ENCODE measurements at regions not wholly inside any gene's neighbourhood (a gene's known extent, or its start where the extent isn't known, plus 50 kb on each side); places are given as distances from the start of the nearest gene placed in this dataset.
A peak's percentile ranks its signal among the peaks of the same experiment; 100 is the strongest.
"Not testable (repeated sequence)": the region's sequence is repeated elsewhere in the genome, so short reads cannot be mapped to it uniquely, and the experiment has no call there.

DNA sequence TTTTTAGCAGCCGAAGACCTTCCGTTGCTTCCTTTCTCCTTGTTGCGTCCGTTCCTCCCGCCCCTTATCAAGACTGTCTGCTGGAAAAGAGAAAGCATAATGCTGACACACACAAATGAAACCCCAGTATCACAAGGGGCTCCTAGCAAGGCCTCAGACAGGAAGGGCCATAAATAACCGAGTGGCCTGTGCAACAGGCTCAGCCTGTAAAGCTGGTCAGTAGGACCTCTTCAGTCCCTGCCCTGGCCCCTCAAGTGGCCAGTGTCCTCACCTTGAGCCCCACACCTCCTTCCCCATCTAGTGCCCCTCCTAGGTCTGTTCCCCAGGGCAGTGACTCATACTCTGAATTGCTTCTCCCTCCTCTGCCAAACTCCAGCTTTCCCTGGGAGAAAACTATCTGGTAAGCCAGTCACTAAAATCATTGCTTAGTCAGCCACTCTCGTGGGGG, 174.6 kb upstream of the IL12B start:
- peak; percentile 87 for DNase-seq

DNA sequence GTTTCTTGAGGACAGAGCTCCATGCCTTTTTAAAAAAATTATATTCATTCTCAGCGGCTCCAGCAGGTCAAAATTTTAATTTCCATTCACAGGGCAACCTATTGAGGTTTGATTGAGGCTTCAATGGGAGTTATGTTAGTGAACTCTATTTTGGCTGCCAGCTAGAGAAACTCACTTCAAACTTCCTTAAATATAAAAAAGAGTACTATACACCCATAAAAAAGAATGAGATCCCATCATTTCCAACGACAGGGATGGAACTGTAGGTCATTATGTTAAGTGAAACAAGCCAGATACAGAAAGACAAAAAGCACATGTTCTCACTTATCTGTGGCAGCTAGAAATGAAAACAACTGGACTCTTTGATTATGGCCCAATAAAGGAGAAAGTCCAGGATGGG, 176.8 kb upstream of the IL12B start:
- no peak for DNase-seq

GRCh38 chr5:159507661-159508060, 177.4 kb upstream of the IL12B start:
- DNase-seq, result no peak

DNA sequence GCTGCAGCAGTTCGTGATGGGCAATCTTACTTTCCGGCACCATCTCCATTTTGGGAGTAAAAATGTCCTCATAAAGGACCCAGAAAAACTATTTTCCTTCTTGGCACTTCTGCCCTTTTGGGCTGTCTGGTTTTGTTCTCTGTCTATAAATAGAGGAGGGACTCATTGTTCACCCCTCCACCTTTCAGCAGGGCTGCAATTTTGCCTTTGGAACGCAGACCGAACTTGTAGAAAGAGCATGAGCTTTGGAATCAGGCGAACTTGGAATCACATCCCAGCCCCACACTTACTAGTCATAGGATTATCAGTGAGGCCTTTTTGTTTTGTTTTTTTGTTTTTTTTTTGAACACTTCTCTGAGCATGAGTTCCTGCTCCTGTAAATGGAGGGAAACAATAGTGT, 178.1 kb upstream of the IL12B start:
- no peak for DNase-seq

DNA sequence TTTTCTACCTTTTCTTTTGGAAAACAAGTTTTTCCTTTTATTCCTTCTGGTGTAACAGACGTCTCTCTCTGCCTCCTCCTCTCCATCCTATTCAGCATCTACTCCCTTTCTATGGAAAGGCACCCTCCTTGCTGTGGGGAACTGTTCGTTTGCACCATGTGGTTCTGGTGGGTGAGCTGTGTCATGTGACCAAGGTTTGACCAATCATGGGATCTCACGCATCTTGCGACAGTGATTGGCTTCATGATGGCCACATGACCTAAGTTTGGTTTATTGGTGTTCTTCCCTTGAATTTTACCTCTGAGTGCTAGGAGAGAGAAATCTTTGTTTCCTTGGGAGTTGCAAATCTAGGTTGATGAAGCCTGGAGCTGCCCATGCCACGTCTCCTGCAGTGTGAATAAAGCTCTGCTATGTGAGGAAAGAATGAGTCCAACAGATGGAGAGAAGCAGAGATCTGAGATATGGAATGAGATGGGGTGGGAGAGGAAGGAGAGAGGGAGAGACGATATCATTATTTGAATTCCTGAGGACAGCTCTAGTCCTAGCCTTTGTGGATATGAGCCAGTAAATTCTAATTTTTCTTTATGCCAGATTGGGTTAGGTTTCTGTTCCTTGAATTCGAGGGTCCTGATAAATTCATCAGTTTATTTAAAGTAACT, 178.8 kb upstream of the IL12B start:
- peak; percentile 37 for DNase-seq

DNA sequence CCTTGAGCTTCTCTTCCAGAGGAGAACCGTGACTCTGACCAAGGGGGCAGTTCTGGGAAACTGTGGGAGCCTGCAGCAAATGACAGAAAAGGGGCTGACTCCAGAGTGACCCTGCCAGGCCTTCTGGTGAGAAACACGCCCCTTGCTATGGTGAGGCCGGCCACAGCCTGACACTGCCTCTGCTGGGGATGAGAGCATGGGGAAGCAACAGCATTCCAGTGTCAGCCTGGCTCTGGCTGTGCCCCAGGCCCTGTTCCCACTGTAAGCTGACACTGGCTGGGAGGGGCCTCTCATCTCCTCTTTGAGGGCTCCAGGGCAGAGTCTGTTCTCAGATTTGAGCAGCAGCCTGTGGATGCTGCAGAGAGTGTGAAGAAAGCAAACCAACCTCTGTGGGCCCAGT, 180.0 kb upstream of the IL12B start:
- peak; percentile 88 for DNase-seq

GRCh38 chr5:159511570-159511969, 181.3 kb upstream of the IL12B start:
- peak; percentile 29 for DNase-seq

DNA sequence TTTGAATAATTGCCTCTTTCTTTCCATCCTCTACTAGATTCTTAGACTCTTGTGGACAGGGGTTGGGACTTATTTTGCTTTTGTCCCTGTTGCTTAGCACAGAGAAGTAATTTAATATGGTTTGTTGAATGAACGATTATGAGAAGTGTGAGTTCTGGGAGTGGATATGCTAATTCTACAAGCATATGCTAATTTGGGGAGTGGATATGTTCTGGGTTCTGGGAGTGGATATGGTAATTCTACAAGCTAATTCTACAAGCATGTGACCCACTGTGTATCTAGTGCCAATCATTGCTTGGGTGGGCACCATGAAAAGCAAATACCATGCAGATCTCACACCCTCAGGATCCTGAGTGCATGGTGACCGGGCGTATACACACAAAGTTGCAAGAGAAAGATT, 181.8 kb upstream of the IL12B start:
- DNase-seq, result no peak

DNA sequence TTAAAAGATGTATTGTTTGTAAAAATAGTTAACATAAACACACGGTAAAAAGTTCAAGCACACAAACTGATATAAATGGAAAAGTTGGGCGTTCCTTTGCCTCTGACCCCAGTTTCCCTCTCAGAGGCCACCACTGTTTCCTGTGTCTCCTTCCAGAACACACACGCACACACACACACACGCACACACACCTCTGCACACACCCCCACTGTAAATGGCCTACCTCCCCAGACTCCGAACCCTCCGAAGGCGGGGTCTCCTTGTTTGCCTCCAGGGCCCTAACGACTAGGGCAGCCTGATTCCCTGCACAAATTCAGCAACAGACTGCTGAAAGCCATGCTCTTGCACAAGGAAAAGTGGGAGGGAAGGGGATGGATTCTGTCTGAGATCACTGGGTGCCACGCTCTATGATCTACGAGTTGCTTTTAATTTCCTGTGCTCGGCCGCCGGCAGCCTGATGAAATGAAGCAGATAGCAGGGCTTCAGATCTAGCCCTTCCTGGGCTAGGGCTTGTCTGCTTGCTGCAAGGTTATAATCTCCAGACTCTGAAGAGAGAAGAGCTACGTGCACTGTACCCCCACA, 184.0 kb upstream of the IL12B start:
- peak; percentile 40 for DNase-seq

GRCh38 chr5:159515197-159515596, 184.9 kb upstream of the IL12B start:
- no peak for DNase-seq

DNA sequence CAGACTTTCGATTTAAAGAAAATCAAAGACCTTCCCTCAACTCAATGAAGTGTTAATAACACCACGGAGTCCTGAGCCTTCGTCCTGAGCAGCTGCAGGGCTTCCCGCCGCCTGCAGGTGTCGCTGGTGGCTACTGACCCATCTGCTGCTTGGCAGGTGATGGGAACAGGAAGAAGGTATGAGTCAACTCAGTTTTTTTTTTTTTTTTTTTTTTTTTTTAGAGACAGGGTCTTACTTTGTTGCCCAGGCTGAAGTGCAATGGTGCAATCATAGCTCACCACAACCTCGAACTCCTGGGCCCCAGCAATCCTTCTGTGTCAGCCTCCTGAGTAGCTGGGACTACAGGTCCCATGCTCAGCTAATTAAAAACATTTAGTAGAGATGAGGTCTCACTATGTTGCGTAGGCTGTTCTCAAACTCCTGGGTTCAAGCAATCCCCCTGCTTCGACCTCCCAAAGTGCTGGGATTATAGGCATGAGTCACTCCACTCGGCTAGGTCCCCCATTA, 185.7 kb upstream of the IL12B start:
- DNase-seq, result peak; percentile 56

- peak; percentile 57 for DNase-seq
Measured at GRCh38 chr5:159518371-159518770, 188.1 kb upstream of the IL12B start.

DNA sequence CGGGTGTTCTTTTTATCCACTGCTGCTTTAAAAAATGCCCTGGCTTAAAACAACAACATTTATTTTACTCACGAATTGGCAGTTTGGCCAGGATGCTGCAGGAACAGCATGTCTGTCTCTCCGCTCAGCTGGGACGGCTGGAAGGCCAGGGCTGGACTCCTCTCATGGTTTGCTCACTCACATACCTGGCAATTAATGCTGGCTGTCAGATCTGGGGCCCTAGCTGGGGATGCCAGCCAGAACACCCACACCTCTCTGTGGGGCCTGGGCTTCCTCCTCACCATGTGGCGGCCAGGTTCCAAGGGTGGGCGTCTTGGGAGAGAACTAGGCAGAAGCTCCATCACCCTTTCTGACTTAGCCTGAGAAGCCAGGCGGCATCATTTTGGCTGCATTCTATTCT, 189.1 kb upstream of the IL12B start:
- no peak for DNase-seq

- no peak for DNase-seq
Measured at GRCh38 chr5:159522841-159523240, 192.6 kb upstream of the IL12B start.

DNA sequence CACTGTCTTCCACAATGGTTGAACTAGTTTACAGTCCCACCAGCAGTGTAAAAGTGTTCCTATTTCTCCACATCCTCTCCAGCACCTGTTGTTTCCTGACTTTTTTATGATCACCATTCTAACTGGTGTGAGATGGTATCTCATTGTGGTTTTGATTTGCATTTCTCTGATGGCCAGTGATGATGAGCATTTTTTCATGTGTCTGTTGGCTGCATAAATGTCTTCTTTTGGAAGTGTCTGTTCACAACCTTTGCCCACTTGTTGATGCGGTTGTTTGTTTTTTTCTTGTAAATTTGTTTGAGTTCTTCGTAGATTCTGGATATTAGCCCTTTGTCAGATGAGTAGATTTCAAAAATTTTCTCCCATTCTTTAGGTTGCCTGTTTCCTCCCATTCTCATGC, 194.0 kb upstream of the IL12B start:
- DNase-seq, result not testable (repeated sequence)

- DNase-seq, result peak; percentile 63
Measured at GRCh38 chr5:159525117-159525516, 194.8 kb upstream of the IL12B start.

- DNase-seq, result no peak
Measured at GRCh38 chr5:159527546-159528254, 197.4 kb upstream of the IL12B start.

- DNase-seq, result no peak
Measured at GRCh38 chr5:159531554-159532105, 201.3 kb upstream of the IL12B start.

DNA sequence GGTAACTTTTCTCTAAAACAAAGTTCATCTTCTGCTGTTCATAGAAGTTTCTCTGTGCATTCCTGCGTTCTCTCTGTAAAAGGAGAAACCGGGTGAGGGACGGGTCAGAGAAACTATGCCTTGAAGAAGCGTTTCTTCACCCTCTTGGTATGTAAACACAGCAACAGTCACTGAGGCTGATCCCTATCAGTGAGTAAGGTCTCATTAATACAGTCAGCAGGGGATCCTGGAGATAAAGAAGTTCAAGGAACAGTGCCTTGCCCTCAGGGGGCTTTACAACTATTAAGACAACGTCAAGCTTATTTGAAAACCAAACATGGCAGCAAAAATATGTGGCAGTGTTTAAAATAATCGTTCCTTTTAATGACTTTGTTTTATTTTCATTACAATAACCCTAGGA, 202.9 kb upstream of the IL12B start:
- DNase-seq, result peak; percentile 54

DNA sequence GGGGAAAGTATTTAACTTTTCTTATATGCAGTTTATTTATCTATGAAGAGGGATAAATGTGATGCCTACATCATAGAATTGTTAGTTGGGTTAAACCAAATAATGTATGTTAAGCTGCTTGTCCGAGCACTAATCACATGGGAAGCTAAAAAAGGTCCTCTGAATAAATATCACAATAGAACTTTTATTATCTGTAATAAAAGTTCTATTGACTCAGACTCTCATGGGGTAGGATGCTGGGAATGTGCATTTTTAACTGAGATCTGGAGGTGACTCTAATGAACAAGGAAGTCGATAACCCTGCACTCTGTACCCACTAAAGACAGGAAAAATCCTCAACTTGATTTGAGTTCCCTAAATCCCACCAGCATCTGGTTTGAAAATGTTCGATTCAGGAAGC, 205.9 kb upstream of the IL12B start:
- DNase-seq, result no peak

DNA sequence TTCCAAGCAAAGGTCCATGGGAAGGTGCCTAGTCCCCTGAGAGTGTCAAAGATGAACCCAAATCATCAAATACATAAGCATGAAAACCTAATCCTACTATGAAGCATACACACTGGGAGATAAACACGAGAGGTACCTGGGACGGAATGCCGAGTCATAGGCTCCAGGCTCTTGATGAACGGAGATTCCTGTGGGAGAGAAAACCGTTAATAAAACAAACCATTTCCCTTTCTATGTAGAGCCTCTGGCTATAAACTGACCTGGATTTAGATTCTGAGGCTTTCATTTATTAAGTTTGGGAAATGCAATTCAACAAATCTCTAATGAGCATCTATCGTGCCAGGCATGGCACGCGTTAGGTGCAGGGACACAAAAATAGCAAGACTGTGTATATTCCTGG, 206.4 kb upstream of the IL12B start:
- DNase-seq, result no peak

- no peak for DNase-seq
Measured at GRCh38 chr5:159539678-159540077, 209.4 kb upstream of the IL12B start.

DNA sequence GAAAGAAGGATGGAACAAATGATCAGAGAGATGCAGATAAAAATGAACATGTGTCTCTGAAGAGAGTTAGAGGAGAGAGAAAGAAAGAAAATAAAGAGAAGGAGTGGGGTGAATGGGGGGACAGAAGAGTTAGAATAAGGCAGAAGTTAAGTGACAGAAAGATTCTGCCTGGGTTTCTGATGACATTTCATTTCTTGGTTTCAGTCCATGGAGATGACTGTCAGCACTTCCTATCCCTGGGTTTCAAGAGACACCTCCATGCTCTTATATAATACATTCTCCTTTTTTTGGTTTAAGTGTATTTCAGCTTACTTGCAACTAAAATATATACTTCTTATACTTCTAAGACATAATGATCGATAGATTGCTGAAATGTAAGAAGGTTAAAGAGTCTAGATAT, 213.0 kb upstream of the IL12B start:
- DNase-seq, result no peak

DNA sequence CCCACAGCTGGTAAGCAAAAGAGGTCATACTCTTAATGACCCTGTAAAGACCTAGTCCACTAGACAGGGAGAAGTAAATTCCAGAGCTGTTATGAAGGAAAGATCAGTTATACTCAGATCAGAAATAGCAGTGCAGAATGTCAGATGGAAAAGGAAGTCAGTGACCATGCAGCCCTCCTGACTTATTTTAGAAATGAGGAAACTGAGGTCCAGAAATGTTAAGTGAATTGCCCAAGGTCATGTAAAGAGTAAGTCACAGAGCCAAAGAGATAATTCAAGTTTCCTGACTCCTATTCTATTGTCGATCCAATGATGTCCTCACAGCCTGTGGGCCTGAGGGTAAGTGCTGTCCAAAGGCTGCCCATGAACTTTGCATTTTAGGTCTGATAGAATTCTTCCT, 214.9 kb upstream of the IL12B start:
- DNase-seq, result no peak
